RWPE2 (cell line): ENCODE measurements at regions not wholly inside any gene's neighbourhood (a gene's known extent, or its start where the extent isn't known, plus 50 kb on each side); places are given as distances from the start of the nearest gene placed in this dataset.

ENCODE experiments used
- ATAC-seq: fragments of 200-7000 bp; cut with Tn5 transposase; 3 replicates; pipeline ENCODE4 v1.9.1; 2021; ENCODE audit warnings: low read depth
- DNase-seq: peaks from one replicate; pipeline ENCODE4 v3.0.0-alpha.2; 2020; ENCODE audit warnings: low spot score
- H3K27ac ChIP-seq: fragments of 450-650 bp; 2 replicates; pipeline ENCODE4 v1.5.1; 2017; ENCODE audit warnings: mild to moderate bottlenecking; ENCODE audit not compliant: poor library complexity, severe bottlenecking
- H3K27me3 ChIP-seq: fragments of 250-450 bp; sonication (Bioruptor Pico); 2 replicates; pipeline ENCODE4 v1.5.1; 2021; ENCODE audit warnings: mild to moderate bottlenecking, moderate library complexity; ENCODE audit not compliant: insufficient read depth, poor library complexity, severe bottlenecking
- H3K36me3 ChIP-seq: fragments of 250-450 bp; sonication (Bioruptor Pico); 2 replicates; pipeline ENCODE4 v1.5.1; 2020; ENCODE audit warnings: low read depth, mild to moderate bottlenecking, moderate library complexity
- H3K4me1 ChIP-seq: fragments of 250-450 bp; sonication (Bioruptor Pico); 2 replicates; pipeline ENCODE4 v1.5.1; 2021; ENCODE audit warnings: mild to moderate bottlenecking, moderate library complexity; ENCODE audit not compliant: insufficient read depth, poor library complexity, severe bottlenecking
- H3K4me3 ChIP-seq: fragments of 250-450 bp; sonication (Bioruptor Pico); 2 replicates; pipeline ENCODE4 v1.5.1; 2021; ENCODE audit warnings: mild to moderate bottlenecking, moderate library complexity; ENCODE audit not compliant: severe bottlenecking
- H3K9me3 ChIP-seq: fragments of 250-450 bp; sonication (Bioruptor Pico); 2 replicates; pipeline ENCODE4 v1.5.1; 2021; ENCODE audit warnings: mild to moderate bottlenecking, moderate library complexity; ENCODE audit not compliant: severe bottlenecking
- TF ChIP-seq, protein P1 (sequence below): fragments of 450-650 bp; IDR thresholded peaks from one replicate; pipeline ENCODE4 v1.5.1; 2017; ENCODE audit warnings: mild to moderate bottlenecking, moderate library complexity; ENCODE audit not compliant: poor library complexity, severe bottlenecking

DNA sequence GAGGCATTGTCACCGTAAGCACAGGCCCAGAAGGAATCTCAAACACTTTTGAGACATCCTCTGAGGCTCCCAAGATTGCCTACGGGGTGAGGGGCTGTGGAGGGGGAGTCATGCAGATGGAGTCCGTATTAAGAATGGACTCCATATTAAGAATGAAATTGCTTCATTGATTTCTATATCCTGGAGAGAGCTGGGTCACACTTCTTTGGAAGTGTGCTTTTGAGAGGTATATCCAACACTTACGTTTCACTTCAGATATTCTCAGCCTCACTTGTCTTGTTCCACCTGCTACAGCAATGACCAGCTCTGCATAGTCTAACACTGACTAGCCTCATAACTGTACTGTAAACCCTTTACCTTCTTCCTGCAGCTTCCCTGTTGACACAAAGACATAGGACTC is 62.6 kb upstream of the ARHGAP5 start:
- TF ChIP-seq, protein P1, sequence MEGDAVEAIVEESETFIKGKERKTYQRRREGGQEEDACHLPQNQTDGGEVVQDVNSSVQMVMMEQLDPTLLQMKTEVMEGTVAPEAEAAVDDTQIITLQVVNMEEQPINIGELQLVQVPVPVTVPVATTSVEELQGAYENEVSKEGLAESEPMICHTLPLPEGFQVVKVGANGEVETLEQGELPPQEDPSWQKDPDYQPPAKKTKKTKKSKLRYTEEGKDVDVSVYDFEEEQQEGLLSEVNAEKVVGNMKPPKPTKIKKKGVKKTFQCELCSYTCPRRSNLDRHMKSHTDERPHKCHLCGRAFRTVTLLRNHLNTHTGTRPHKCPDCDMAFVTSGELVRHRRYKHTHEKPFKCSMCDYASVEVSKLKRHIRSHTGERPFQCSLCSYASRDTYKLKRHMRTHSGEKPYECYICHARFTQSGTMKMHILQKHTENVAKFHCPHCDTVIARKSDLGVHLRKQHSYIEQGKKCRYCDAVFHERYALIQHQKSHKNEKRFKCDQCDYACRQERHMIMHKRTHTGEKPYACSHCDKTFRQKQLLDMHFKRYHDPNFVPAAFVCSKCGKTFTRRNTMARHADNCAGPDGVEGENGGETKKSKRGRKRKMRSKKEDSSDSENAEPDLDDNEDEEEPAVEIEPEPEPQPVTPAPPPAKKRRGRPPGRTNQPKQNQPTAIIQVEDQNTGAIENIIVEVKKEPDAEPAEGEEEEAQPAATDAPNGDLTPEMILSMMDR = no peak
- no peaks in the 10 kb centered on the region for H3K27me3 ChIP-seq
- H3K4me3 ChIP-seq = no peak overlapping the region
- no peak for ATAC-seq
- no peak for DNase-seq
- no peaks in the 10 kb centered on the region for H3K36me3 ChIP-seq
- no peaks in the 10 kb centered on the region for H3K9me3 ChIP-seq
- H3K4me1 ChIP-seq = peaks cover 39% of the 10 kb centered on the region
- no peak overlapping the region for H3K27ac ChIP-seq

DNA sequence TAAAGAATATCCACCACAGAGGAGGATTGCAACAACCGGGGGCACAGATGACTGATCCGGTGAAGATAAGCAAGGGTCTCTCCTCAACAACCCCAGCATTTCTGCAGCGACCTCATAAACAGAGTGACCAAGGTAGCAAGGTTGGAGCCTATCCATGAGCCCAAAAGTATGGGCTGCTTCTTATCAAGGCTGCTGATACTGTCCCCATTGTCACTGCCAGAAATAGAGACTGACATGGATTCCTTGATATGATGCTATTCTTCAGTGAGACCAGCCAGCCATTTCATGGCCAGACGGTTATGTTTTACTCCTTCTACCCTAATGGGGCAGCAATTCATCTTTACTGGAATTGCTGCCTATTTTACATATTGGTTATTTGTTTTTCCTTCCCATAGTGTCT is 61.9 kb upstream of the ARHGAP5 start:
- DNase-seq = no peak
- Histone ChIP-seq H3K9me3 (no peaks in the 10 kb centered on the region), H3K36me3 (no peaks in the 10 kb centered on the region), H3K27ac (no peak overlapping the region), H3K4me3 (no peak overlapping the region), H3K27me3 (no peaks in the 10 kb centered on the region), H3K4me1 (peaks cover 37% of the 10 kb centered on the region)
- no peak for ATAC-seq
- TF ChIP-seq, protein P1 = no peak

DNA sequence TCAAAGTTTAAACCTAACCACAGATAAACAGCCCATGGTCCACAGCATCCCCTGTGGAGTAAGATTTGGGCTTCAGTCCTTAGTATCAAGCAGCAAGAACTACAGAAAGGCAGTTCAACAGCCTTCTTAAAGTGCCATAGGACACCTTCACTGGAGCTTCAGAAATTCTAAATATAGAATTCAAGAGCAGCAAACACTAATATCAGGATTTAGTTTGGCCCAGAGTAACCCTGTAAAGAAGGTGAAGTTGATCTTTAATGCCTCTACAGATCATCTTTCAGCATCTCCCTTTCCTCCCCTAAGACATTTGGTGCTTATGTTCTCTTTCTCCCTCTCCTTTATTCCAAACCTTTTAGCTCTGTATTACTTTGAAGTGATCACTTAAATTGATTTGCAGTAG is 59.5 kb upstream of the ARHGAP5 start:
- DNase-seq (no peak), ATAC-seq (no peak)
- no peaks in the 10 kb centered on the region for H3K27me3 ChIP-seq
- no peak overlapping the region for H3K4me3 ChIP-seq
- H3K9me3 ChIP-seq = no peaks in the 10 kb centered on the region
- TF ChIP-seq, protein P1 = no peak
- no peaks in the 10 kb centered on the region for H3K36me3 ChIP-seq
- peaks cover 15% of the 10 kb centered on the region for H3K4me1 ChIP-seq
- H3K27ac ChIP-seq = no peak overlapping the region

DNA sequence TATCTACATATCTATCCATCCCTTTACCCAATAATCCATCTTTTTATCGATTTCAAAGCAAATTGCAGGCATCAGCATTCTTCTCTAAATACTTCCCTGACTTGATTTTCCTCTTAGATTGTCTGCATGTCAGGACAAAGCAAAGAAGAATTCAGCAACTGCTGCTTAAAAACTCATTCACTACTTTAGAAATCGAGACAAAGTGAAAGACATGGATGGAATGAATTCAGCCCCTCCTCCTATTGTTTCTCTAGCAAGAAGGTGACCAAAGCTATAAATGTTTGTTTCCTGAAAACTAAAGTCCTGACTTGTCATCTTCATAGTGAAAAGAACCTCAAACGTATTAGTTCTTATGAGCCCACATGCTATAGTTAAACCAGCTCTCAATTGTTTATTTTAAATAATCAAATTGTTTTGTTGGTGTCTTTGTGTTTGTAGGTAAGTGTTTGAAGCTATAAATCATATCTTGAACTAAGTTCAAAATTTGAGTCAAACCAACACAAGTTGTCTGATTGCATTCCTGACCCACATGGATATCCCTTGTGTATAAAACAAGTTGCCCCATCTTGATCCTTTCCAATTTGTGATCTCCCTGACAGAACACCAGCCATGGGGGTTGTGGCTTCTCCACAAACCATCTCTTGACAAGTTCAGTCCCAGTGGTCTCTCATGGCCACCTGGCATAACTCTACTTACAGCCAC is 58.6 kb upstream of the ARHGAP5 start:
- H3K9me3 ChIP-seq = no peaks in the 10 kb centered on the region
- no peaks in the 10 kb centered on the region for H3K27me3 ChIP-seq
- H3K4me1 ChIP-seq = peaks cover 21% of the 10 kb centered on the region
- H3K4me3 ChIP-seq = no peak overlapping the region
- H3K27ac ChIP-seq = peak overlapping the region; percentile 7
- no peaks in the 10 kb centered on the region for H3K36me3 ChIP-seq
- ATAC-seq (0 out of 3 replicates have a peak, but pooled peaks have one; percentile 24), DNase-seq (no peak)
- TF ChIP-seq, protein P1 = no peak

DNA sequence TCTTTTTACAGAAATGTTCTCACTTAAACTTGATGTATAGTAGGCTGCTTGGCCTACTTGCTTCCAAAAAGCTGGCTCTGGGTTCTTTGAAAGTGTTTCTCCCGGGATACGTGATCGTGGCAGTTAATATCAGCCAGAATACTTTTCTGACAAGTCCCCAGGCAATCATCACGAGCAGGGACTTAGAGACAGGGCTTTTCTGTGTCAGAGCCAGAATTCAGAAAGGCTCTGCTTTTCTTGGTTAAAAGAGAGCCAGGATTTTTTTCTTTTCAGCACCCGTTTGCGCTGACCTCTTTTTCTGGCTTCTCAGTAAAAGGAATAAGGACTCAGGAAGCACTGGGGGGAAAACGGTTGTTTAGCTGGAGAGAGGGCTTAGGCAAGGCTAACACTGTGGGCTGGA is 57.8 kb upstream of the ARHGAP5 start:
- Histone ChIP-seq H3K36me3 (no peaks in the 10 kb centered on the region), H3K4me3 (no peak overlapping the region), H3K9me3 (no peaks in the 10 kb centered on the region), H3K27me3 (no peaks in the 10 kb centered on the region), H3K4me1 (peaks cover 26% of the 10 kb centered on the region), H3K27ac (no peak overlapping the region)
- TF ChIP-seq, protein P1 = no peak
- DNase-seq (no peak), ATAC-seq (no peak)
